A549 (cell line): ENCODE measurements at regions not wholly inside any gene's neighbourhood (a gene's known extent, or its start where the extent isn't known, plus 50 kb on each side); places are given as distances from the start of the nearest gene placed in this dataset.

Experiments used
- CHD2 ChIP-seq: fragments of 150-350 bp; IDR thresholded peaks from 2 replicates; pipeline ENCODE4 v1.6.1; 2014; ENCODE audit warnings: low read length; ENCODE audit not compliant: partially characterized antibody
- CTCF ChIP-seq: fragments of >200 bp; sonication (Bioruptor Twin); formaldehyde crosslinking; IDR thresholded peaks from 3 replicates; pipeline ENCODE4 v1.5.1; 2016
- HOXA7 ChIP-seq: fragments of 250-450 bp; sonication (Bioruptor Pico); IDR thresholded peaks from 2 replicates; pipeline ENCODE4 v1.5.0; 2020; ENCODE audit warnings: mild to moderate bottlenecking, moderate library complexity
- KDM1A ChIP-seq: fragments of 200-600 bp; sonication (generic); IDR thresholded peaks from 2 replicates; pipeline ENCODE4 v1.6.1; 2016; ENCODE audit warnings: low read depth, mild to moderate bottlenecking
- POLR2A ChIP-seq: IDR thresholded peaks from 2 replicates; pipeline ENCODE4 v1.6.1; 2012; ENCODE audit warnings: mild to moderate bottlenecking, low read length
- REST ChIP-seq: fragments of 200-600 bp; sonication (generic); IDR thresholded peaks from 2 replicates; pipeline ENCODE4 v1.6.1; 2016; ENCODE audit warnings: antibody characterized with exemption, mild to moderate bottlenecking, moderate library complexity
- USF2 ChIP-seq: fragments of 450-650 bp; IDR thresholded peaks from 2 replicates; pipeline ENCODE4 v1.6.1; 2014; ENCODE audit warnings: antibody characterized with exemption
- ZNF302 ChIP-seq: fragments of 250-450 bp; sonication (Bioruptor Pico); IDR thresholded peaks from 2 replicates; pipeline ENCODE4 v1.9.0; 2021; ENCODE audit warnings: inconsistent platforms, mild to moderate bottlenecking, moderate library complexity

- TF ChIP-seq CHD2 (no peak), CTCF (no peak), POLR2A (no peak), REST (no peak), HOXA7 (CRISPR knock-in tag) (no peak), KDM1A (no peak), ZNF302 (no peak), USF2 (no peak)
These were observed 117.5 kb upstream of the APP start for GRCh38 chr21:26288026-26288425.
